Neuronal stem cell (in vitro differentiated cells): ENCODE measurements at regions not wholly inside any gene's neighbourhood (a gene's known extent, or its start where the extent isn't known, plus 50 kb on each side); places are given as distances from the start of the nearest gene placed in this dataset.
"Not testable (repeated sequence)": the region's sequence is repeated elsewhere in the genome, so short reads cannot be mapped to it uniquely, and the experiment has no call there.

ENCODE experiments used
- DNase-seq: peaks from one replicate; pipeline ENCODE4 v3.0.0-alpha.2; 2013; ENCODE audit warnings: low spot score
- H2AFZ ChIP-seq: one replicate; pipeline ENCODE4 v1.6.1; 2013; ENCODE audit warnings: mild to moderate bottlenecking, low read length, inconsistent platforms
- H2AK5ac ChIP-seq: 2 replicates; pipeline ENCODE4 v1.6.1; 2013; ENCODE audit warnings: low read depth, mild to moderate bottlenecking, inconsistent platforms, low read length, moderate library complexity, mixed read lengths
- H2BK120ac ChIP-seq: 2 replicates; pipeline ENCODE4 v1.6.1; 2013; ENCODE audit warnings: low read depth, mild to moderate bottlenecking, inconsistent platforms, low read length, moderate library complexity, mixed read lengths
- H2BK12ac ChIP-seq: one replicate; pipeline ENCODE4 v1.6.1; 2013; ENCODE audit warnings: low read length, inconsistent platforms
- H2BK15ac ChIP-seq: 2 replicates; pipeline ENCODE4 v1.6.1; 2013; ENCODE audit warnings: mild to moderate bottlenecking, low read length, inconsistent platforms, mixed read lengths
- H2BK5ac ChIP-seq: one replicate; pipeline ENCODE4 v1.6.1; 2013; ENCODE audit warnings: inconsistent platforms, mild to moderate bottlenecking, low read length, moderate library complexity
- H3K14ac ChIP-seq: one replicate; pipeline ENCODE4 v1.6.1; 2013; ENCODE audit warnings: low read length, inconsistent platforms
- H3K18ac ChIP-seq: 2 replicates; pipeline ENCODE4 v1.6.1; 2013; ENCODE audit warnings: low read length, inconsistent platforms
- H3K23ac ChIP-seq: 2 replicates; pipeline ENCODE4 v1.6.1; 2013; ENCODE audit warnings: low read depth, mild to moderate bottlenecking, mixed read lengths, low read length, inconsistent platforms; ENCODE audit not compliant: poor library complexity
- H3K27ac ChIP-seq: replicated peaks from 3 replicates; pipeline ENCODE4 v1.5.1; 2013; ENCODE audit warnings: low read length, inconsistent platforms
- H3K27me3 ChIP-seq, 3 experiments: 2 replicates each; pipeline ENCODE4 v1.6.1; 2013; ENCODE audit warnings: low read length in 3 of 3, mild to moderate bottlenecking in 2 of 3, inconsistent platforms in 1 of 3, low read depth in 1 of 3, mixed read lengths in 1 of 3, moderate library complexity in 1 of 3; ENCODE audit not compliant: control insufficient read depth in 3 of 3, insufficient read depth in 3 of 3
- H3K36me3 ChIP-seq, 2 donors: replicated peaks in 1 of 2; 2 replicates each; pipeline ENCODE4 v1.6.1; 2013; ENCODE audit warnings: low read length in 2 of 2; ENCODE audit not compliant: control insufficient read depth in 2 of 2, insufficient read depth in 2 of 2
- H3K4ac ChIP-seq: 2 replicates; pipeline ENCODE4 v1.6.1; 2013; ENCODE audit warnings: inconsistent platforms, mild to moderate bottlenecking, low read length, moderate library complexity
- H3K4me1 ChIP-seq, 2 donors: 1 replicate in 1 of 2; 2 replicates in 1 of 2; pipeline ENCODE4 v1.6.1; 2013; ENCODE audit warnings: low read length in 2 of 2, low read depth in 1 of 2; ENCODE audit not compliant: control insufficient read depth in 2 of 2, insufficient read depth in 1 of 2
- H3K4me2 ChIP-seq: one replicate; pipeline ENCODE4 v1.6.1; 2013; ENCODE audit warnings: mild to moderate bottlenecking, low read length, inconsistent platforms; ENCODE audit not compliant: insufficient read depth, poor library complexity, severe bottlenecking
- H3K4me3 ChIP-seq, 2 donors: 2 replicates each; pipeline ENCODE4 v1.5.1; 2013; ENCODE audit warnings: low read length in 2 of 2, mild to moderate bottlenecking in 2 of 2, inconsistent platforms in 1 of 2, moderate library complexity in 1 of 2
- H3K79me1 ChIP-seq: one replicate; pipeline ENCODE4 v1.6.1; 2013; ENCODE audit warnings: low read depth, mild to moderate bottlenecking, inconsistent platforms, low read length, moderate library complexity
- H3K9ac ChIP-seq: one replicate; pipeline ENCODE4 v1.6.1; 2013; ENCODE audit warnings: mild to moderate bottlenecking, low read depth, low read length, inconsistent platforms; ENCODE audit not compliant: poor library complexity
- H3K9me3 ChIP-seq, 2 donors: replicated peaks in 1 of 2; 2 replicates each; pipeline versions ENCODE3 to v1.6.1; 2013; ENCODE audit warnings: low read length in 2 of 2, mild to moderate bottlenecking in 2 of 2, inconsistent platforms in 1 of 2, low read depth in 1 of 2, mixed read lengths in 1 of 2, moderate library complexity in 1 of 2; ENCODE audit not compliant: control insufficient read depth in 2 of 2, insufficient read depth in 1 of 2
- H4K8ac ChIP-seq: one replicate; pipeline ENCODE4 v1.6.1; 2013; ENCODE audit warnings: low read depth, mild to moderate bottlenecking, inconsistent platforms, low read length, moderate library complexity
- H4K91ac ChIP-seq: one replicate; pipeline ENCODE4 v1.6.1; 2013; ENCODE audit warnings: low read length, low read depth, mild to moderate bottlenecking, inconsistent platforms; ENCODE audit not compliant: poor library complexity
- WGBS, 2 donors: extraction: QIAGEN DNeasy Blood & Tissue Kit; methylation state at CpG; one replicate each; pipeline ENCODE4 v1.1.7; 2013; ENCODE audit warnings: missing lambda C conversion rate in 2 of 2, mixed read lengths in 1 of 2; ENCODE audit not compliant: insufficient read length in 2 of 2, insufficient replicate concordance in 1 of 2; ENCODE audit errors: extremely low coverage in 2 of 2; 5-methylcytosine and 5-hydroxymethylcytosine counted together

GRCh38 chr1:187850146-187850545 lies 1021.4 kb downstream of the PLA2G4A start:
- not testable (repeated sequence) for H2BK120ac ChIP-seq, H3K4ac ChIP-seq, H4K8ac ChIP-seq, H2BK5ac ChIP-seq, H3K27ac ChIP-seq, H2BK15ac ChIP-seq, H3K27me3 ChIP-seq, H2AFZ ChIP-seq, H3K14ac ChIP-seq, H3K36me3 ChIP-seq, H3K9me3 ChIP-seq, H3K4me2 ChIP-seq, DNase-seq, H3K9ac ChIP-seq, H3K4me1 ChIP-seq, H2AK5ac ChIP-seq, H3K4me3 ChIP-seq, H3K79me1 ChIP-seq, H3K23ac ChIP-seq, H2BK12ac ChIP-seq, H4K91ac ChIP-seq, H3K18ac ChIP-seq
- no CpG with 5 or more reads among the region's 26 CpGs for WGBS, 2 donors

DNA sequence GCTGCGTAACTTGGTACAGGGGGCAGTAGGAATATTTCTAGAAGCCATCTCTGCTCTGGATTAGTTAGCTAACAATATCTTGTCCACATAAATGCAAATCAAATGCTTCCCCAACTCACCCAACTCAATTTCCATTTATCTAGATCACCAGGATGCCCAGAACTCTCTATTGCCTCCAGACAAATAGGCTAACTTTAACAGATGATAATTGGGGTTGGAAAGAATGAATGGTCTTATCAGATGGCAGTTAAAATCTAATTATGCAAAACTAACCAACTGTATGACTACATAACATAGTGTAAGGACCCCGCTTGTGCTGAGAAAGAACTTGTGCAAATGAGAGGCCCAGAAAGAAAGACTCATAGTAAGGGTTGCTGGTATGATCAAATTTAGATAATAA lies 1024.8 kb downstream of the PLA2G4A start:
- Histone ChIP-seq H3K27ac (no peak overlapping the region), H3K14ac (peak overlapping the region; percentile 56), H2AK5ac (no peak overlapping the region), H3K18ac (no peak overlapping the region), H3K4me1 (no peaks in the 10 kb centered on the region), H3K4ac (no peak overlapping the region), H4K8ac (no peak overlapping the region), H2BK12ac (no peak overlapping the region), H3K27me3 (no peaks in the 10 kb centered on the region), H2BK120ac (no peak overlapping the region), H4K91ac (no peak overlapping the region), H2BK5ac (no peak overlapping the region), H3K4me2 (no peak overlapping the region), H3K9ac (no peak overlapping the region), H3K4me3 (no peak overlapping the region), H3K36me3 (no peaks in the 10 kb centered on the region), H3K9me3 (no peaks in the 10 kb centered on the region), H2AFZ (no peak overlapping the region), H2BK15ac (no peak overlapping the region), H3K79me1 (no peaks in the 10 kb centered on the region), H3K23ac (no peak overlapping the region)
- no CpG with 5 or more reads among the region's 2 CpGs for WGBS, 2 donors
- no peak for DNase-seq

GRCh38 chr1:187854457-187854856 lies 1025.7 kb downstream of the PLA2G4A start:
- Histone ChIP-seq H3K18ac (no peak overlapping the region), H3K79me1 (no peaks in the 10 kb centered on the region), H2AK5ac (no peak overlapping the region), H3K27ac (no peak overlapping the region), H2AFZ (no peak overlapping the region), H3K9ac (no peak overlapping the region), H3K9me3 (no peaks in the 10 kb centered on the region), H4K8ac (no peak overlapping the region), H3K27me3 (no peaks in the 10 kb centered on the region), H4K91ac (no peak overlapping the region), H3K14ac (no peak overlapping the region), H2BK12ac (no peak overlapping the region), H3K4me2 (no peak overlapping the region), H2BK15ac (no peak overlapping the region), H3K36me3 (no peaks in the 10 kb centered on the region), H3K4me1 (no peaks in the 10 kb centered on the region), H2BK120ac (no peak overlapping the region), H3K4ac (no peak overlapping the region), H3K4me3 (no peak overlapping the region), H2BK5ac (no peak overlapping the region), H3K23ac (no peak overlapping the region)
- no peak for DNase-seq
- no CpG with 5 or more reads among the region's 2 CpGs for WGBS, 2 donors

- Histone ChIP-seq H2BK120ac (no peak overlapping the region), H3K9me3 (no peaks in the 10 kb centered on the region), H3K4ac (no peak overlapping the region), H3K9ac (no peak overlapping the region), H3K18ac (no peak overlapping the region), H3K14ac (no peak overlapping the region), H2AK5ac (no peak overlapping the region), H4K91ac (no peak overlapping the region), H2AFZ (no peak overlapping the region), H3K36me3 (no peaks in the 10 kb centered on the region), H2BK12ac (no peak overlapping the region), H3K4me1 (no peaks in the 10 kb centered on the region), H3K23ac (no peak overlapping the region), H3K4me2 (no peak overlapping the region), H2BK5ac (no peak overlapping the region), H2BK15ac (no peak overlapping the region), H3K27ac (no peak overlapping the region), H3K79me1 (no peaks in the 10 kb centered on the region), H3K4me3 (no peak overlapping the region), H3K27me3 (no peaks in the 10 kb centered on the region), H4K8ac (no peak overlapping the region)
- no peak for DNase-seq
- no CpG with 5 or more reads among the region's 1 CpG for WGBS, 2 donors
These were observed 1033.8 kb downstream of the PLA2G4A start for GRCh38 chr1:187862506-187862905.
